ENCODE measurements at regions not wholly inside any gene's neighbourhood (a gene's known extent, or its start where the extent isn't known, plus 50 kb on each side); places are given as distances from the start of the nearest gene placed in this dataset.

DNA sequence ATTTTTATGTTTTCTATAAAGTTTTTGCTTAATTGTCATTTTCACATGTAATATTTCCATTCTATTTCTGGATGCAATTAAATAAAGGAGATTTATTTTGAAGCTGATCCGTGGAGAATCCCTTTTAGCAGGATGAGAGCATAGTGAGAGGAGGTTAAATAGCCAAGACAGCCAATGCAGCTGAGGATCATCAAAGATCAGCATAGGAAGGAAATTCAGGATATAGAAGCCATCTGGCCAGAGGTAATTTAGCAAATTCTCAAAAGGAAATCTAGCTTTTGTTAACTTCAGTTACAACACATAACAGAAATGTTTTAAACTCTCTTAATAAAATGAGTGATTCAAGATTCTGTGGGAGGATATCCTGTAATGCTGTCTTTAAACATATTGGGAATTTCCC is 122.8 kb upstream of the PDE3A start:
- TF ChIP-seq EGR1 (IDR thresholded peaks at IDR 0.05) (no peak), NFIC (IDR thresholded peaks at IDR 0.05) (no peak), TCF12 (IDR thresholded peaks at IDR 0.05; ENCODE audit: low read depth) (no peak), CREB1 (IDR thresholded peaks at IDR 0.05; ENCODE audit: low read depth) (no peak), TEAD4 (IDR thresholded peaks at IDR 0.05) (no peak), EP300 (IDR thresholded peaks at IDR 0.05; ENCODE audit: borderline replicate concordance) (no peak), ZBTB7A (IDR thresholded peaks at IDR 0.05; ENCODE audit: low read depth) (no peak), YY1 (IDR thresholded peaks at IDR 0.05; ENCODE audit: low read depth) (no peak), FOXM1 (IDR thresholded peaks at IDR 0.05; ENCODE audit: borderline replicate concordance, low read depth) (no peak), RAD21 (IDR thresholded peaks at IDR 0.05; ENCODE audit: low read depth) (no peak), TAF1 (IDR thresholded peaks at IDR 0.05; ENCODE audit: low read depth) (no peak), CEBPB (IDR thresholded peaks at IDR 0.05) (no peak)
- TF ChIP-seq, protein P1, sequence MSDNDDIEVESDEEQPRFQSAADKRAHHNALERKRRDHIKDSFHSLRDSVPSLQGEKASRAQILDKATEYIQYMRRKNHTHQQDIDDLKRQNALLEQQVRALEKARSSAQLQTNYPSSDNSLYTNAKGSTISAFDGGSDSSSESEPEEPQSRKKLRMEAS (IDR thresholded peaks at IDR 0.05): no peak
- TF ChIP-seq, protein P2, sequence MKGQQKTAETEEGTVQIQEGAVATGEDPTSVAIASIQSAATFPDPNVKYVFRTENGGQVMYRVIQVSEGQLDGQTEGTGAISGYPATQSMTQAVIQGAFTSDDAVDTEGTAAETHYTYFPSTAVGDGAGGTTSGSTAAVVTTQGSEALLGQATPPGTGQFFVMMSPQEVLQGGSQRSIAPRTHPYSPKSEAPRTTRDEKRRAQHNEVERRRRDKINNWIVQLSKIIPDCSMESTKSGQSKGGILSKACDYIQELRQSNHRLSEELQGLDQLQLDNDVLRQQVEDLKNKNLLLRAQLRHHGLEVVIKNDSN (IDR thresholded peaks at IDR 0.05): no peak
- TF ChIP-seq, protein P3, sequence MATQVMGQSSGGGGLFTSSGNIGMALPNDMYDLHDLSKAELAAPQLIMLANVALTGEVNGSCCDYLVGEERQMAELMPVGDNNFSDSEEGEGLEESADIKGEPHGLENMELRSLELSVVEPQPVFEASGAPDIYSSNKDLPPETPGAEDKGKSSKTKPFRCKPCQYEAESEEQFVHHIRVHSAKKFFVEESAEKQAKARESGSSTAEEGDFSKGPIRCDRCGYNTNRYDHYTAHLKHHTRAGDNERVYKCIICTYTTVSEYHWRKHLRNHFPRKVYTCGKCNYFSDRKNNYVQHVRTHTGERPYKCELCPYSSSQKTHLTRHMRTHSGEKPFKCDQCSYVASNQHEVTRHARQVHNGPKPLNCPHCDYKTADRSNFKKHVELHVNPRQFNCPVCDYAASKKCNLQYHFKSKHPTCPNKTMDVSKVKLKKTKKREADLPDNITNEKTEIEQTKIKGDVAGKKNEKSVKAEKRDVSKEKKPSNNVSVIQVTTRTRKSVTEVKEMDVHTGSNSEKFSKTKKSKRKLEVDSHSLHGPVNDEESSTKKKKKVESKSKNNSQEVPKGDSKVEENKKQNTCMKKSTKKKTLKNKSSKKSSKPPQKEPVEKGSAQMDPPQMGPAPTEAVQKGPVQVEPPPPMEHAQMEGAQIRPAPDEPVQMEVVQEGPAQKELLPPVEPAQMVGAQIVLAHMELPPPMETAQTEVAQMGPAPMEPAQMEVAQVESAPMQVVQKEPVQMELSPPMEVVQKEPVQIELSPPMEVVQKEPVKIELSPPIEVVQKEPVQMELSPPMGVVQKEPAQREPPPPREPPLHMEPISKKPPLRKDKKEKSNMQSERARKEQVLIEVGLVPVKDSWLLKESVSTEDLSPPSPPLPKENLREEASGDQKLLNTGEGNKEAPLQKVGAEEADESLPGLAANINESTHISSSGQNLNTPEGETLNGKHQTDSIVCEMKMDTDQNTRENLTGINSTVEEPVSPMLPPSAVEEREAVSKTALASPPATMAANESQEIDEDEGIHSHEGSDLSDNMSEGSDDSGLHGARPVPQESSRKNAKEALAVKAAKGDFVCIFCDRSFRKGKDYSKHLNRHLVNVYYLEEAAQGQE (IDR thresholded peaks at IDR 0.05; ENCODE audit: low read depth): no peak

DNA sequence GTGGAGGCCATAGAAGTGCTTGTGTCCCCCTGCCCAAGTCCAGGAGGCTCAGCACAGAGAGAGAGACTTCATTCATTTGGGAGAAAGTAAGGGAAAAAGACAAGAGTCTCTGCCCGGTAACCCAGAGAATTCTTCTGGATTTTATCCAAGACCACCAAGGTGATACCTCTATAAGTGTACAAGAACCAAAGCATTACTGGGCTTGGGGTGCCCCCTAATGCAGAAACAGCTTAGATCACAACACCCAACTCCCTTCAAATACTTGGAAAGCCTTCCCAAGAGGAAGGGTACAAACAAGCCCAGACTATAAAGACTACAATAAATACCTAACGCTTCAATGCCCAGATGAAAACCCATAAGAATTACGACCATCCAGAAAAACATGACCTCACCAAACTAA is 119.7 kb upstream of the PDE3A start:
- TF ChIP-seq RAD21 (IDR thresholded peaks at IDR 0.05; ENCODE audit: low read depth) (peak; percentile 48), FOXM1 (IDR thresholded peaks at IDR 0.05; ENCODE audit: borderline replicate concordance, low read depth) (no peak)

DNA sequence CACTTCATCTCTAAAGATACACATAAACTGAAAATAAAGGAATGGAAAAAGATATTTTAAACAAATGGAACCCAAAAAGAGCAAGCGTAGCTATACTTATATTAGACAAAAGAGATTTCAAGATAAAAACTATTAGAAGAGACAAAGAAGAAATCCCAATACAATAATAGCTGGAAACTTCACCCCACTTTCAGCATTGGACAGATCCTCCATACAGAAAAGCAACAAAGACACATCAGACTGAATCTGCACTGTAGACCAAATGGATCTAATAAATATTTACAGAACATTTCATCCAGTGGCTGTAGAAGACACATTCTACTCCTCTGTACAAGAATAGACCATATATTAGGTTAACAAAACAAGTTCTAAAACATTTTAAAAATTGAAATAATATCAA is 117.6 kb upstream of the PDE3A start:
- TF ChIP-seq TEAD4 (IDR thresholded peaks at IDR 0.05) (no peak), YY1 (IDR thresholded peaks at IDR 0.05; ENCODE audit: low read depth) (no peak), CREB1 (IDR thresholded peaks at IDR 0.05; ENCODE audit: low read depth) (no peak), FOXM1 (IDR thresholded peaks at IDR 0.05; ENCODE audit: borderline replicate concordance, low read depth) (no peak), TCF12 (IDR thresholded peaks at IDR 0.05; ENCODE audit: low read depth) (no peak), NFIC (IDR thresholded peaks at IDR 0.05) (no peak)
- TF ChIP-seq, protein P1 (IDR thresholded peaks at IDR 0.05): no peak
- TF ChIP-seq, protein P3 (IDR thresholded peaks at IDR 0.05; ENCODE audit: low read depth): peak; percentile 64; the same call in 1 of the 2 replicates

DNA sequence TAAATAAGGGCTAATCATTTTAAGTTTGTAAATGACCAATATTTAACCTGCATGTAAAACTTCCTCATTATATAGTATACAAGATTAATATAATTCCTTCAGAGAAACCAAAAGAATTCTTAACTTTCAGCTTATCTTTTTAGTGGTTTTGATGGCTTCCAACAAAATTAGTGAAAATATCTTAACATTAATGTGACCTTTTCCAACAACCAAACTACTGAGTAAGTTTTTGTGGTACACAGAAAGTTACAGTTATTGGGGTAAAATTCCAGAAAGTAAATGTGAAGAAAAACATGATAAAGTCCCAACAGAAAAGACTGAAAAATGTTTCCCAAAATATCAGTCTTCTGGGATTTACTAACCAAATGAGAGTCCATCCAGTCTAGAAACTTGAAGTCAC is 111.0 kb upstream of the PDE3A start:
- TF ChIP-seq CREB1 (IDR thresholded peaks at IDR 0.05; ENCODE audit: low read depth) (no peak), NFIC (IDR thresholded peaks at IDR 0.05) (no peak), FOXM1 (IDR thresholded peaks at IDR 0.05; ENCODE audit: borderline replicate concordance, low read depth) (no peak), EGR1 (IDR thresholded peaks at IDR 0.05) (no peak), ZBTB7A (IDR thresholded peaks at IDR 0.05; ENCODE audit: low read depth) (no peak), CEBPB (IDR thresholded peaks at IDR 0.05) (no peak), RAD21 (IDR thresholded peaks at IDR 0.05; ENCODE audit: low read depth) (no peak), TEAD4 (IDR thresholded peaks at IDR 0.05) (no peak), YY1 (IDR thresholded peaks at IDR 0.05; ENCODE audit: low read depth) (no peak), TCF12 (IDR thresholded peaks at IDR 0.05; ENCODE audit: low read depth) (no peak), TAF1 (IDR thresholded peaks at IDR 0.05; ENCODE audit: low read depth) (no peak), EP300 (IDR thresholded peaks at IDR 0.05; ENCODE audit: borderline replicate concordance) (no peak)
- TF ChIP-seq, protein P3 (IDR thresholded peaks at IDR 0.05; ENCODE audit: low read depth): no peak
- TF ChIP-seq, protein P2 (IDR thresholded peaks at IDR 0.05): no peak
- TF ChIP-seq, protein P1 (IDR thresholded peaks at IDR 0.05): no peak
